ENCODE measurements at regions not wholly inside any gene's neighbourhood (a gene's known extent, or its start where the extent isn't known, plus 50 kb on each side); places are given as distances from the start of the nearest gene placed in this dataset.

GRCh38 chr9:134987376-134987775 is 69.7 kb upstream of the FCN1 start:
- no peak for TF ChIP-seq CTCF (IDR thresholded peaks at IDR 0.05; ENCODE audit: extremely low read depth, missing control alignments)
- no peak for DNase-seq (ENCODE audit: low spot score)

GRCh38 chr9:134987906-134988700 is 70.4 kb upstream of the FCN1 start:
- no peak for DNase-seq (ENCODE audit: low spot score)

GRCh38 chr9:134988706-134989105 is 71.0 kb upstream of the FCN1 start:
- DNase-seq (ENCODE audit: low spot score) = no peak
- no peak for TF ChIP-seq CTCF (IDR thresholded peaks at IDR 0.05; ENCODE audit: extremely low read depth, missing control alignments)

More at GRCh38 chr9:134987906-134988700, 70.4 kb upstream of the FCN1 start:
- no peak for TF ChIP-seq CTCF (IDR thresholded peaks at IDR 0.05; ENCODE audit: extremely low read depth, missing control alignments)

GRCh38 chr9:134989206-134990065 is 71.7 kb upstream of the FCN1 start:
- no peak for TF ChIP-seq CTCF (IDR thresholded peaks at IDR 0.05; ENCODE audit: extremely low read depth, missing control alignments)
- no peak for DNase-seq (ENCODE audit: low spot score)

GRCh38 chr9:134991808-134992754 is 74.4 kb upstream of the FCN1 start:
- DNase-seq (ENCODE audit: low spot score) = no peak
- no peak for TF ChIP-seq CTCF (IDR thresholded peaks at IDR 0.05; ENCODE audit: extremely low read depth, missing control alignments)

GRCh38 chr9:134992755-134993124 is 75.0 kb upstream of the FCN1 start:
- TF ChIP-seq CTCF (IDR thresholded peaks at IDR 0.05; ENCODE audit: extremely low read depth, missing control alignments) = no peak
- DNase-seq (ENCODE audit: low spot score) = no peak
